GM13977 (cell line): ENCODE measurements at regions not wholly inside any gene's neighbourhood (a gene's known extent, or its start where the extent isn't known, plus 50 kb on each side); places are given as distances from the start of the nearest gene placed in this dataset.
A peak's percentile ranks its signal among the peaks of the same experiment; 100 is the strongest.

Experiments
- DNase-seq: peaks from one replicate; pipeline ENCODE4 v3.0.0; 2012; ENCODE audit warnings: low spot score
- CTCF ChIP-seq: IDR thresholded peaks from 2 replicates; pipeline ENCODE4 v1.5.1; 2012; ENCODE audit warnings: mild to moderate bottlenecking, control low read depth; ENCODE audit not compliant: insufficient read depth; ENCODE audit errors: extremely low read depth, missing control alignments
- in situ Hi-C: fragments of 300-500 bp; cut with MboI; formaldehyde crosslinking; loops from one replicate; pipeline ENCODE4 v1.12.0; 2022; ENCODE audit warnings: low sequenced_read_pairs, low pct_unique_long_range_greater_than_20kb, mixed read lengths, inconsistent platforms; ENCODE audit not compliant: unreplicated experiment

- no peak for TF ChIP-seq CTCF
- no peak for DNase-seq
- in situ Hi-C loops = no loop called here
Observed at GRCh38 chr20:22307409-22307808, 277.0 kb downstream of the FOXA2 start.

- in situ Hi-C loops = no loop called here
- no peak for DNase-seq
- no peak for TF ChIP-seq CTCF
Observed at GRCh38 chr20:22305381-22305780, 279.0 kb downstream of the FOXA2 start.

GRCh38 chr20:22303523-22303922 lies 280.8 kb downstream of the FOXA2 start:
- in situ Hi-C loops = no loop called here
- no peak for DNase-seq
- TF ChIP-seq CTCF = peak; percentile 8

- no peak for TF ChIP-seq CTCF
- no peak for DNase-seq
- in situ Hi-C loops = no loop called here
Observed at GRCh38 chr20:22302039-22302438, 282.3 kb downstream of the FOXA2 start.

GRCh38 chr20:22293886-22294285 lies 290.5 kb downstream of the FOXA2 start:
- DNase-seq = no peak
- no peak for TF ChIP-seq CTCF
- in situ Hi-C loops = no loop called here

- TF ChIP-seq CTCF = no peak
Observed at GRCh38 chr20:22289442-22289841, 294.9 kb downstream of the FOXA2 start.

GRCh38 chr20:22288957-22289356 lies 295.4 kb downstream of the FOXA2 start:
- TF ChIP-seq CTCF = no peak
- DNase-seq = no peak
- in situ Hi-C loops = no loop called here

More at GRCh38 chr20:22289442-22289841, 294.9 kb downstream of the FOXA2 start:
- no peak for DNase-seq
- in situ Hi-C loops = no loop called here
